Endothelial cell of umbilical vein (primary cell): ENCODE measurements at regions not wholly inside any gene's neighbourhood (a gene's known extent, or its start where the extent isn't known, plus 50 kb on each side); places are given as distances from the start of the nearest gene placed in this dataset.

ENCODE experiments used
- EZH2 ChIP-seq: IDR thresholded peaks from 2 replicates; pipeline ENCODE4 v1.6.1; 2012; ENCODE audit warnings: borderline replicate concordance, low read depth, mild to moderate bottlenecking, moderate library complexity, low read length, inconsistent platforms; ENCODE audit not compliant: severe bottlenecking
- FOS ChIP-seq: IDR thresholded peaks from 2 replicates; pipeline ENCODE4 v1.6.1; 2011; ENCODE audit warnings: mild to moderate bottlenecking, low read length, moderate library complexity, borderline replicate concordance; ENCODE audit not compliant: insufficient read depth
- MAX ChIP-seq: IDR thresholded peaks from 2 replicates; pipeline ENCODE4 v1.6.1; 2011; ENCODE audit not compliant: insufficient read depth, insufficient read length
- POLR2A ChIP-seq: IDR thresholded peaks from 2 replicates; pipeline ENCODE4 v1.6.1; 2012; ENCODE audit warnings: low read depth, mild to moderate bottlenecking, control low read depth, low read length
- POLR2AphosphoS5 ChIP-seq: IDR thresholded peaks from 2 replicates; pipeline ENCODE4 v1.6.1; 2012; ENCODE audit warnings: low read depth, mild to moderate bottlenecking, control low read depth, low read length, moderate library complexity; ENCODE audit not compliant: insufficient read depth
- TF ChIP-seq, protein P1 (sequence below), 2 donors: IDR thresholded peaks; 1 replicate in 1 of 2; 2 replicates in 1 of 2; pipeline ENCODE4 v1.5.1; 2011; ENCODE audit warnings: low read length in 2 of 2, mild to moderate bottlenecking in 2 of 2, moderate library complexity in 2 of 2, control low read depth in 1 of 2, inconsistent platforms in 1 of 2, low read depth in 1 of 2; ENCODE audit not compliant: insufficient read depth in 1 of 2; ENCODE audit errors: extremely low read depth in 1 of 2

DNA sequence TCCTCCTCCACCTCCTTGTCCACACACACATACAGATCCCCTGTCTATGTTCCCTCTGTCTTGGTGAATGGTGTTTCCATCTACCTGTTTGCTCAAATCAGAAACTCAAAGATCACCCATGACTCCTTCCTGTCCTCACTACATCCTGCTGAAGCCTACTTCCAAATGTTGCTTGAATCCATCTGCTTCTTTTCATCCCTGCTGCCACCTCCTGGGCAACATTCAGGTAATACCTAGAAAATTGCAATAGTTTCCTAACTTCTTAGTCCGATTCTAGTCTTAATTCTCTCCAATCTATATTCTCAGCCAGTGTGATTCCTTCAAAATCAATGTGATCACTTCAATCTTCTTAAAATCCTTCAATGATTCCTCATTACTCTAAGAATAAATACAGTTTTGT is 155.5 kb upstream of the STARD13 start:
- TF ChIP-seq, protein P1, sequence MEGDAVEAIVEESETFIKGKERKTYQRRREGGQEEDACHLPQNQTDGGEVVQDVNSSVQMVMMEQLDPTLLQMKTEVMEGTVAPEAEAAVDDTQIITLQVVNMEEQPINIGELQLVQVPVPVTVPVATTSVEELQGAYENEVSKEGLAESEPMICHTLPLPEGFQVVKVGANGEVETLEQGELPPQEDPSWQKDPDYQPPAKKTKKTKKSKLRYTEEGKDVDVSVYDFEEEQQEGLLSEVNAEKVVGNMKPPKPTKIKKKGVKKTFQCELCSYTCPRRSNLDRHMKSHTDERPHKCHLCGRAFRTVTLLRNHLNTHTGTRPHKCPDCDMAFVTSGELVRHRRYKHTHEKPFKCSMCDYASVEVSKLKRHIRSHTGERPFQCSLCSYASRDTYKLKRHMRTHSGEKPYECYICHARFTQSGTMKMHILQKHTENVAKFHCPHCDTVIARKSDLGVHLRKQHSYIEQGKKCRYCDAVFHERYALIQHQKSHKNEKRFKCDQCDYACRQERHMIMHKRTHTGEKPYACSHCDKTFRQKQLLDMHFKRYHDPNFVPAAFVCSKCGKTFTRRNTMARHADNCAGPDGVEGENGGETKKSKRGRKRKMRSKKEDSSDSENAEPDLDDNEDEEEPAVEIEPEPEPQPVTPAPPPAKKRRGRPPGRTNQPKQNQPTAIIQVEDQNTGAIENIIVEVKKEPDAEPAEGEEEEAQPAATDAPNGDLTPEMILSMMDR (IDR thresholded peaks at IDR 0.05; ENCODE audit: extremely low read depth in 1 of 2, insufficient read depth in 1 of 2, low read depth in 1 of 2, low read length in 2 of 2) = no peak
- TF ChIP-seq POLR2AphosphoS5 (no peak), POLR2A (no peak), EZH2 (no peak), MAX (no peak), FOS (no peak)
